Epithelial cell of esophagus (primary cell): ENCODE measurements at regions not wholly inside any gene's neighbourhood (a gene's known extent, or its start where the extent isn't known, plus 50 kb on each side); places are given as distances from the start of the nearest gene placed in this dataset.
"Not testable (repeated sequence)": the region's sequence is repeated elsewhere in the genome, so short reads cannot be mapped to it uniquely, and the experiment has no call there.

ENCODE experiments used
- DNase-seq: peaks from one replicate; pipeline ENCODE4 v3.0.0; 2010; ENCODE audit warnings: low read depth
- H3K4me3 ChIP-seq: 2 replicates; pipeline ENCODE4 v1.5.1; 2011; ENCODE audit warnings: mild to moderate bottlenecking, low read length, control low read depth
- CTCF ChIP-seq: IDR thresholded peaks from 2 replicates; pipeline ENCODE4 v1.5.1; 2011; ENCODE audit warnings: low read depth, mild to moderate bottlenecking, low read length, control low read depth, inconsistent platforms; ENCODE audit not compliant: insufficient read depth; ENCODE audit errors: missing control alignments

GRCh38 chr12:28780960-28781359, 368.1 kb upstream of the FAR2 start:
- no peak overlapping the region for H3K4me3 ChIP-seq
- DNase-seq = no peak
- no peak for TF ChIP-seq CTCF

DNA sequence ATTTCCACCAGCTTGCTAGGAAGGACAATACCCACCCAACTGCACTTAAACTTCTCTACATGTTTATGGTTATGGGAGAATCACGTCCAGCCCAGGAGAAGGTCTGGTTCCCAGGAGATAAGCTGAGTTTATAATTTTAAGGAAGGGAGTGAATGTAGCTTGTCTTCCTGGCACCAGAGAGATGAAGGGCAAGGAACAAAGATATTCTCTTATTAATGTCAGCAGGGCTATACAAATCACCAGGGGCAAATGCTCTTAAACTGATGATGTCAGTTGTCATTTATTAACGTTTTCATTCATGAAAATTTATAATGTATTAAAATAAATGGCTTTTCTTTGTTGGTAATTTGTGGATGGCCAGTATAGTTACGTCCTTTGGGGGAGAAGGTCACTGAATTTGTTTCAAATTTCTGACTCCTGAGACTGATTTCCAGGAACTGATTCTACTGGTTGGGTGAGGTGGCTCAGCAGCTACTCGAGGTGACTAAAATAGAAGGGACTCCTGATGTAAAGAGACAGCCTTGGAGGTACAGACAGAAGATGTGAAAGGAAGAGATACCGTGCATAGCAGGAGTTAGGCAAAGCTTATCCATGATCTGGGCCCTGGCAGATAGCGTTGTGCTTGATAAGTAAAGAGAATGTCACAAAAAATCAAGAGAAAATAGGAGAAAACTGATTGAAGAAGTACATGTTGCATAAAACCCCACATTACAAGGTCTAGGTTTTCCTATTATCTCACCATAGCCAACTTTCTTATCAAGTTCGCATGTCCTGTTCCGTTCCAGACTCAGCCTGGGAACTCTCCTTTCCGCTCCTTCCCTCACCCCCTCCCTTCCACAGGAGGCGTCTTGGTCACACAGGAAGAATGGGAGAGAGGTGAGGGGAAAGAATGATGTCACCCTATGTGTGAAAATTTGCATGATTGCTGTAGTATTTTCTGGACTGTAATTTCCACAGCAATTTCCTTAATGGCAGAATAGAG, 367.1 kb upstream of the FAR2 start:
- H3K4me3 ChIP-seq = no peak overlapping the region
- DNase-seq = no peak
- TF ChIP-seq CTCF = no peak

GRCh38 chr12:28782812-28783211, 366.3 kb upstream of the FAR2 start:
- no peak for TF ChIP-seq CTCF
- H3K4me3 ChIP-seq = no peak overlapping the region

DNA sequence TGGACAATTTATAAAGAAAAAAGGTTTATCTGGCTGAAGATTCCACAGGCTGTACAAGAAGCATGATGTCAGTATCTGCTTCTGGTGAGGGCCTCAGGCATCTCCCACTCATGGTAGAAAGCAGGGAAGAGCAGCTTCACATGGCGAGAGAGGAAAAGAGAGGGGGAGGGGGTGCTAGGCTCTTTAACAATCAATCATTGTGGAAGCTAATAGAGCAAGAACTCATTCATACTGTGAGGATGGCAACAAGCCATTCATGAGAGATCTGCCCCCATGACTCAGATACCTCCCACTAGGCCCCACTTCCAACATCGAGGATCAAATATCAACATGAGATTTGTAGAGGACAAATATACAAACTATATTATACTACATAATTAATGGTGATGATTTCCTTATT, 361.9 kb upstream of the FAR2 start:
- DNase-seq = no peak

More at GRCh38 chr12:28782812-28783211, 366.3 kb upstream of the FAR2 start:
- DNase-seq = no peak

DNA sequence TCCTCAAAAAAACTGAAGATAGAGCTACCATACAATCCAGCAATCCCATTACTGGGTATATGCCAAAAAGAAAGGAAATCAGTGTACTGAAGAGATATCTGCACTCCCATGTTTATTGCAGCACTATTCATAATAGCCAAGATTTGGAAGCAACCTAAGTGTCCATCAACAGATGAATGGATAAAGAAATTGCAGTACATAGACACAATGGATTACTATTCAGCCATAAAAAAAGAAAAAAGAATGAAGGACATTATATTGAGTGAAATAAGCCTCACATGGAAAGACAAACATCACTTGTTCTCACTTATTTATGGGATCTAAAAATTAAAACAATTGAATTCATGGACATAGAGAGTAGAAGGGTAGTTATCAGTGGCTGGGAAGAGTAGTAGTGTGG, 360.8 kb upstream of the FAR2 start:
- H3K4me3 ChIP-seq, DNase-seq: not testable (repeated sequence)

More for the DNA sequence above, 361.9 kb upstream of the FAR2 start:
- H3K4me3 ChIP-seq = no peak overlapping the region
- no peak for TF ChIP-seq CTCF

GRCh38 chr12:28793581-28794151, 355.4 kb upstream of the FAR2 start:
- no peak for DNase-seq
- H3K4me3 ChIP-seq = no peak overlapping the region
- no peak for TF ChIP-seq CTCF

GRCh38 chr12:28794211-28794610, 354.9 kb upstream of the FAR2 start:
- no peak for DNase-seq
- no peak for TF ChIP-seq CTCF
- H3K4me3 ChIP-seq = no peak overlapping the region
